Tibial nerve (tissue), 4 donors: ENCODE measurements at regions not wholly inside any gene's neighbourhood (a gene's known extent, or its start where the extent isn't known, plus 50 kb on each side); places are given as distances from the start of the nearest gene placed in this dataset.
"Not testable (repeated sequence)": the region's sequence is repeated elsewhere in the genome, so short reads cannot be mapped to it uniquely, and the experiment has no call there.

Experiments
- DNase-seq, 2 donors: peaks; one replicate each; pipeline ENCODE4 v3.0.0-alpha.2; 2019; ENCODE audit warnings: low spot score in 2 of 2
- H3K27ac ChIP-seq, 4 donors: fragments of 200-600 bp; sonication (generic) in 3 of 4; one replicate each; pipeline ENCODE4 v1.5.1; 2017 to 2019; ENCODE audit warnings: mild to moderate bottlenecking in 1 of 4
- H3K27me3 ChIP-seq, 2 donors: fragments of 200-600 bp; sonication (generic) in 1 of 2; one replicate each; pipeline versions ENCODE4 v1.5.1 to v1.6.0; 2017 to 2019
- H3K36me3 ChIP-seq, 3 donors: fragments of 200-600 bp; sonication (generic); one replicate each; pipeline ENCODE4 v1.5.1; 2018 to 2019
- H3K4me1 ChIP-seq, 4 donors: fragments of 200-600 bp; sonication (generic) in 3 of 4; one replicate each; pipeline ENCODE4 v1.5.1; 2017 to 2019
- H3K4me3 ChIP-seq, 4 donors: fragments of 200-600 bp; sonication (generic) in 3 of 4; one replicate each; pipeline ENCODE4 v1.5.1; 2017 to 2019; ENCODE audit warnings: mild to moderate bottlenecking in 1 of 4, moderate library complexity in 1 of 4
- H3K9me3 ChIP-seq, 4 donors: fragments of 200-600 bp; sonication (generic) in 3 of 4; one replicate each; pipeline ENCODE4 v1.5.1; 2017 to 2019
- EP300 ChIP-seq, 2 donors: sonication (generic); formaldehyde crosslinking; IDR thresholded peaks; one replicate each; pipeline ENCODE4 v1.6.1; 2017; ENCODE audit warnings: antibody characterized with exemption in 2 of 2, mild to moderate bottlenecking in 1 of 2
- POLR2A ChIP-seq, 2 donors: fragments of 450-650 bp; IDR thresholded peaks; one replicate each; pipeline ENCODE4 v1.6.1; 2017; ENCODE audit warnings: antibody characterized with exemption in 2 of 2, mild to moderate bottlenecking in 2 of 2, moderate library complexity in 2 of 2
- WGBS, 2 donors: methylation state at CpG; one replicate each; pipeline ENCODE4 v1.1.5; 2018; 5-methylcytosine and 5-hydroxymethylcytosine counted together
- TF ChIP-seq, protein P1 (sequence below), 5 experiments: fragments of 200-600 bp in 3 of 5; fragments of 450-650 bp in 2 of 5; sonication (generic) in 3 of 5; IDR thresholded peaks; one replicate each; pipeline ENCODE4 v1.5.1; 2016 to 2019; ENCODE audit warnings: antibody characterized with exemption in 5 of 5, mild to moderate bottlenecking in 3 of 5, moderate library complexity in 2 of 5

DNA sequence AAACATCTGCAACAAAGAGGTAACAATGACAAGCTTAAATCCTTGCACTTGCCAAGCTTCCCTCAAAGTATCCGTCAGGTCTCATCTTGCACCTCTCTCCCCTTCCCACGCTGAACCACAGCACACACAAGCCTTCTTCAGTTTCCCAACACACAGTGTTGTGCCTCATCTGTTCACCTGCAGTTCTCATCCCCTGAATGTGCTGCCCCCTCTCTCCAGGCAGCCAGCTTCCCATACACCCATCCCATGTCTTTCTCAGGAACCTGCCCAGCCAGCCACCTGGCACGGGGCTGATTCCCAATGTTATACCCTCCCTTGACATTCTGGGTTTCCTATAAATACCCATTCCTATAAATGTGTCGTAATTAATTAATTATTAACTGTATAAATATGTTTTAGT lies 314.8 kb downstream of the PRELID2 start:
- no peak for DNase-seq
- no peaks in the 10 kb centered on the region for H3K27me3 ChIP-seq
- H3K9me3 ChIP-seq = peaks cover 0 to 15% (median 0%) of the 10 kb centered on the region in 4 donors
- no peaks in the 10 kb centered on the region for H3K36me3 ChIP-seq
- H3K4me3 ChIP-seq = no peak overlapping the region
- H3K27ac ChIP-seq = no peak overlapping the region
- TF ChIP-seq, protein P1, sequence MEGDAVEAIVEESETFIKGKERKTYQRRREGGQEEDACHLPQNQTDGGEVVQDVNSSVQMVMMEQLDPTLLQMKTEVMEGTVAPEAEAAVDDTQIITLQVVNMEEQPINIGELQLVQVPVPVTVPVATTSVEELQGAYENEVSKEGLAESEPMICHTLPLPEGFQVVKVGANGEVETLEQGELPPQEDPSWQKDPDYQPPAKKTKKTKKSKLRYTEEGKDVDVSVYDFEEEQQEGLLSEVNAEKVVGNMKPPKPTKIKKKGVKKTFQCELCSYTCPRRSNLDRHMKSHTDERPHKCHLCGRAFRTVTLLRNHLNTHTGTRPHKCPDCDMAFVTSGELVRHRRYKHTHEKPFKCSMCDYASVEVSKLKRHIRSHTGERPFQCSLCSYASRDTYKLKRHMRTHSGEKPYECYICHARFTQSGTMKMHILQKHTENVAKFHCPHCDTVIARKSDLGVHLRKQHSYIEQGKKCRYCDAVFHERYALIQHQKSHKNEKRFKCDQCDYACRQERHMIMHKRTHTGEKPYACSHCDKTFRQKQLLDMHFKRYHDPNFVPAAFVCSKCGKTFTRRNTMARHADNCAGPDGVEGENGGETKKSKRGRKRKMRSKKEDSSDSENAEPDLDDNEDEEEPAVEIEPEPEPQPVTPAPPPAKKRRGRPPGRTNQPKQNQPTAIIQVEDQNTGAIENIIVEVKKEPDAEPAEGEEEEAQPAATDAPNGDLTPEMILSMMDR (IDR thresholded peaks at IDR 0.05) = no peak
- TF ChIP-seq POLR2A (IDR thresholded peaks at IDR 0.05) (no peak), EP300 (IDR thresholded peaks at IDR 0.05) (no peak)
- 75 to 88% methylated on average over 4 of the region's 4 CpGs for whole genome bisulfite sequencing, 2 donors
- no peaks in the 10 kb centered on the region for H3K4me1 ChIP-seq

DNA sequence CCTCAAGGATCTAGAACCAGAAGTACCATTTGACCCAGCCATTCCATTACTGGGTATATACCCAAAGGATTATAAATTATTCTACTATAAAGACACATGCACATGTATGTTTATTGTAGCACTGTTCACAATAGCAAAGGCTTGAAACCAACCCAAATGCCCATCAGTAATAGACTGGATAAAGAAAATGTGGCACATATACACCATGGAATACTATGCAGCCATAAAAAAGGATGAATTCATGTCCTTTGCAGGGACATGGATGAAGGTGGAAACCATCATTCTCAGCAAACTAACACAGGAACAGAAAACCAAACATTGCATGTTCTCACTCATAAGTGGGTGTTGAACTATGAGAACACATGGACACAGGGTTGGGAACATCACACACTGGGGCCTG lies 317.6 kb downstream of the PRELID2 start:
- H3K4me1 ChIP-seq, DNase-seq, H3K27ac ChIP-seq: not testable (repeated sequence)

DNA sequence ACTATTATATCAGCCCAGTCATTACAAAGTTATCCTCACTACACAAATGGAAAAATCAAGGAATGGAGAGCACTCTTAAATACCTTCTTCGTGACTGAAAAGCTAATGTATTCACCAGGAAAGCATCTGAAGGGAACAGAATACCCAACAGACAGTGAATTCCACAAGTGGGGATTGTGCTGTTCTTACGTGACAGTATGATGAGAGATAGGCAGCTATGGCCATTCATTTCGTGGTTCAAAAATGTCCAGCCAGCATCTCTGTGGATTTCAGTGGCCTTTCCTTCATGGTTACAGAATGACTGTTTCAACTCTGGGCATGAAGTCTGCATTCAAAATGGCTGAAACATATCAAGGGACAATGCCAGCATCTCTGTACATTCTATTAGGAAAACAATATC lies 323.8 kb downstream of the PRELID2 start:
- no peak for DNase-seq
- TF ChIP-seq POLR2A (IDR thresholded peaks at IDR 0.05) (no peak), EP300 (IDR thresholded peaks at IDR 0.05) (no peak)
- TF ChIP-seq, protein P1 (IDR thresholded peaks at IDR 0.05) = no peak
- H3K27ac ChIP-seq = peak overlapping the region in 1 of 4 donors; percentile 60
- no peaks in the 10 kb centered on the region for H3K36me3 ChIP-seq
- 89 to 94% methylated on average over 3 of the region's 3 CpGs for WGBS, 2 donors
- H3K4me3 ChIP-seq = no peak overlapping the region
- peaks cover 0 to 10% (median 0%) of the 10 kb centered on the region in 4 donors for H3K9me3 ChIP-seq
- peaks cover 0 to 18% (median 11%) of the 10 kb centered on the region in 4 donors for H3K4me1 ChIP-seq
- H3K27me3 ChIP-seq = no peaks in the 10 kb centered on the region

More for the DNA sequence above, 317.6 kb downstream of the PRELID2 start:
- not testable (repeated sequence) for H3K36me3 ChIP-seq, H3K27me3 ChIP-seq, H3K4me3 ChIP-seq
- peaks cover 0 to 22% (median 0%) of the 10 kb centered on the region in 4 donors for H3K9me3 ChIP-seq

DNA sequence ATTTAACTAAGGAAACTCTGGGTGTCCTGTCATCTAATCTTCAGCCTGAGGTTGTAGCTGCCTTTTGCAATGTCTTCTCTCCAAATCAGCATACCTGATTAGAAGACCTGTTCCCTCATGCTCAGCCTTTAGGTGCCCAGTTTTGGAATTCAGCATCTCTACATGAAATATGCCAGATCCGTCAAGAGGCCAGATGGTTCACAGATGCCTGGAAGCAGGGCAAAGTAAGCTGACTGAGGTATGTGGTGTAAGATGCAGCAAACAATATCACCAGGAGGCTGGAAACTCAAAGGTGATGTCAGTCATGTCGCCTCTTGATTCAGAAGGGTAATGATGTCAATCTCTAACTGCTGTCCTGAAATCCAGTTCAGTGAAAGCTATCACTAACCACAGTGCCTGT lies 324.4 kb downstream of the PRELID2 start:
- TF ChIP-seq, protein P1 (IDR thresholded peaks at IDR 0.05) = no peak
- TF ChIP-seq EP300 (IDR thresholded peaks at IDR 0.05) = no peak
- TF ChIP-seq POLR2A (IDR thresholded peaks at IDR 0.05) = no peak
- no peak overlapping the region for H3K4me3 ChIP-seq
- WGBS, 2 donors = 93 to 97% methylated on average over 2 of the region's 2 CpGs

DNA sequence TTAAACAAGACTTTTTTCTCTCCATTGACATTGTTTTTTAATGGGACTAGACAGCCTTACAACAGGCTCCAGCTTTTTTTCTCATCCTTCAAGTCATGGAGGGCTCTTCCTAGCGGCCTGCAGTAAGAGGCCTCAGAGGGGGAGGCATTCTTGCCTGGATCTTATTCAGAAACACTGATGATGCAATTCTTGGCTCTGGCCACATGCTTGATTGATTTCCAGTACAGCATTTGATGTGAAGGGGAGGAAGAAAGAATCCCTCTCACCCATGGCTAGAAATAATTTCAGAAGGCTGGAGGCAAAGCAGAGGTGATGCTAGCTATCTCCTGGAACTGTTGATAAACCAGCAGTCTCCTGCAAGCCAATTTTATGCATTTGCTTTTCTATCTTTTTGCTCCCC lies 324.8 kb downstream of the PRELID2 start:
- H3K27me3 ChIP-seq = no peaks in the 10 kb centered on the region
- WGBS, 2 donors = 12 to 26% methylated on average over 1 of the region's 1 CpG
- peaks cover 0 to 7% (median 0%) of the 10 kb centered on the region in 4 donors for H3K9me3 ChIP-seq
- H3K4me3 ChIP-seq = no peak overlapping the region
- H3K4me1 ChIP-seq = peaks cover 0 to 21% (median 11%) of the 10 kb centered on the region in 4 donors
- TF ChIP-seq EP300 (IDR thresholded peaks at IDR 0.05) (no peak), POLR2A (IDR thresholded peaks at IDR 0.05) (no peak)
- TF ChIP-seq, protein P1 (IDR thresholded peaks at IDR 0.05) = no peak
- peak in 1 of 2 donors; percentile 16 for DNase-seq
- H3K27ac ChIP-seq = peak overlapping the region in 3 of 4 donors; percentile 16 to 60 (median 21)
- H3K36me3 ChIP-seq = no peaks in the 10 kb centered on the region

More for the DNA sequence above, 324.4 kb downstream of the PRELID2 start:
- Histone ChIP-seq H3K4me1 (peaks cover 0 to 21% (median 11%) of the 10 kb centered on the region in 4 donors), H3K9me3 (peaks cover 0 to 7% (median 0%) of the 10 kb centered on the region in 4 donors), H3K36me3 (no peaks in the 10 kb centered on the region), H3K27ac (peak overlapping the region in 1 of 4 donors; percentile 60), H3K27me3 (no peaks in the 10 kb centered on the region)
- DNase-seq = no peak
